HEK293T (cell line): ENCODE measurements at regions not wholly inside any gene's neighbourhood (a gene's known extent, or its start where the extent isn't known, plus 50 kb on each side); places are given as distances from the start of the nearest gene placed in this dataset.
"Not testable (repeated sequence)": the region's sequence is repeated elsewhere in the genome, so short reads cannot be mapped to it uniquely, and the experiment has no call there.

ENCODE experiments used
- CTCF ChIA-PET: fragments of 350-600 bp; formaldehyde crosslinking; extraction: SDS; loops from one replicate; lab custom pipeline; 2021; ENCODE audit warnings: antibody characterized with exemption, inconsistent platforms; lab: Yijun Ruan, JAX
- POLR2A ChIA-PET: fragments of 350-600 bp; formaldehyde crosslinking; extraction: SDS; loops from one replicate; lab custom pipeline; 2020; ENCODE audit warnings: antibody characterized with exemption, inconsistent platforms; lab: Yijun Ruan, JAX
- DNase-seq: peaks from one replicate; pipeline ENCODE4 v3.0.0; 2012; ENCODE audit warnings: mixed read lengths; ENCODE audit errors: extremely low spot score
- ARNT ChIP-seq: fragments of 450-650 bp; IDR thresholded peaks from 2 replicates; pipeline ENCODE4 v1.6.1; 2017; ENCODE audit warnings: mild to moderate bottlenecking
- BHLHE40 ChIP-seq: fragments of 450-650 bp; IDR thresholded peaks from 2 replicates; pipeline ENCODE4 v1.6.1; 2016; ENCODE audit warnings: mild to moderate bottlenecking, moderate library complexity, borderline replicate concordance
- CTBP1 ChIP-seq: fragments of 450-650 bp; IDR thresholded peaks from 2 replicates; pipeline ENCODE4 v1.6.1; 2016; ENCODE audit warnings: borderline replicate concordance
- ELF4 ChIP-seq: fragments of 450-650 bp; IDR thresholded peaks from 2 replicates; pipeline ENCODE4 v1.6.1; 2017; ENCODE audit warnings: antibody characterized with exemption
- FOXA1 ChIP-seq: fragments of 450-650 bp; IDR thresholded peaks from 2 replicates; pipeline ENCODE4 v1.6.1; 2016; ENCODE audit warnings: mild to moderate bottlenecking
- FOXK2 ChIP-seq: fragments of 450-650 bp; IDR thresholded peaks from 2 replicates; pipeline ENCODE4 v1.6.1; 2016; ENCODE audit warnings: mild to moderate bottlenecking
- FOXM1 ChIP-seq: fragments of 450-650 bp; IDR thresholded peaks from 2 replicates; pipeline ENCODE4 v1.6.1; 2017; ENCODE audit warnings: mild to moderate bottlenecking, borderline replicate concordance
- HDGF ChIP-seq: fragments of 450-650 bp; IDR thresholded peaks from 2 replicates; pipeline ENCODE4 v1.6.1; 2017; ENCODE audit warnings: antibody characterized with exemption, borderline replicate concordance
- L3MBTL2 ChIP-seq: fragments of 450-650 bp; conservative IDR thresholded peaks from 2 replicates; pipeline ENCODE4 v1.6.1; 2016; ENCODE audit warnings: mild to moderate bottlenecking
- NFRKB ChIP-seq: fragments of 450-650 bp; IDR thresholded peaks from 2 replicates; pipeline ENCODE4 v1.6.1; 2016; ENCODE audit warnings: mild to moderate bottlenecking, moderate library complexity
- PKNOX1 ChIP-seq: fragments of 450-650 bp; IDR thresholded peaks from 2 replicates; pipeline ENCODE4 v1.6.1; 2016
- SP1 ChIP-seq: fragments of 450-650 bp; IDR thresholded peaks from 2 replicates; pipeline ENCODE4 v1.6.1; 2017
- SUZ12 ChIP-seq: fragments of 450-650 bp; IDR thresholded peaks from 2 replicates; pipeline ENCODE4 v1.6.1; 2016; ENCODE audit warnings: mild to moderate bottlenecking
- TARDBP ChIP-seq: fragments of 450-650 bp; IDR thresholded peaks from 2 replicates; pipeline ENCODE4 v1.6.1; 2016
- ZNF384 ChIP-seq: fragments of 450-650 bp; IDR thresholded peaks from 2 replicates; pipeline ENCODE4 v1.6.1; 2016

DNA sequence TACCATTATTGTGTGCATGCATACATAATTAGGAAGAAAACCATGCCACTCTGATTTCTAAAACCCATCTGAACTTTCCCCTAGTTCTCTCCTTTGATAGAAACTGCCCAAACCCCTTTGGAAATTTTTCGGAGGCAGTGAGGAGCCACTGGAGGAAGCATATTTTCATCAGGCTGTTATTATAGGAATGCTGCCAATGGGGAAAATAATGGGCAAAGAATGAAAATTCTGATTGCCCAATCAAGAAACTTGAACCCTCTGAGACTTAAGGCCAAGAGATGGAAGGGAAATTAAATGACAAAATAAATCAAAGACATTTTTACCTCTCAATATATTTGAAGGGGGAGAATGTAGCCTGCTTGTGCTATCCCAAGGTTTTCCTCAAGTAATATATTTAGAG, 376.0 kb upstream of the PDZRN3 start:
- POLR2A ChIA-PET, result no interaction called here
- no peak for DNase-seq
- no peak for TF ChIP-seq BHLHE40
- TF ChIP-seq L3MBTL2, result no peak
- no peak for TF ChIP-seq ZNF384
- no peak for TF ChIP-seq FOXA1
- no peak for TF ChIP-seq ELF4
- no peak for TF ChIP-seq FOXM1
- no peak for TF ChIP-seq ARNT
- CTCF ChIA-PET, result no interaction called here

DNA sequence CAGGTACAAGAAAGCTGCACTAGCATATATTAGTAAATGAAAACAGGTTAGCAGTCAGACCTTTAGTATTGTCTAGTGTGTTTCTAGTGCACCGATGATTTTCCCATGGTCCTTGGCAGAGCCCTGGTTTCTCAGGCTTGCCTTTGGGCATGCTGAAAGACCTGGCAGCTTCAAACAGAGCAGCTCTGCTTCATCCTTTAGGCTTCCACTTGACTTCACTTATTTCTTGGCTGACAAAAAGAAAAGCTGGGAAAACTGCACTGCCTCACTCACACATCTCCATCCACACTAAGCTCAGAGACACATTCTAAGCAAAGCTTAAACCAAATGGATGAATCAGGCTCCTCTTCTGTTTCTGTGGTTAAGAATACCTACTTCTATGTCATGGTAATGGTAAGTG, 374.8 kb upstream of the PDZRN3 start:
- ChIA-PET CTCF (no interaction called here), POLR2A (no interaction called here)
- no peak for DNase-seq
- TF ChIP-seq BHLHE40 (no peak), L3MBTL2 (no peak), ZNF384 (no peak), ELF4 (no peak), SUZ12 (no peak), ARNT (no peak)

- POLR2A ChIA-PET, CTCF ChIA-PET: not testable (repeated sequence)
Observed at GRCh38 chr3:73990691-73991090, 365.9 kb upstream of the PDZRN3 start.

DNA sequence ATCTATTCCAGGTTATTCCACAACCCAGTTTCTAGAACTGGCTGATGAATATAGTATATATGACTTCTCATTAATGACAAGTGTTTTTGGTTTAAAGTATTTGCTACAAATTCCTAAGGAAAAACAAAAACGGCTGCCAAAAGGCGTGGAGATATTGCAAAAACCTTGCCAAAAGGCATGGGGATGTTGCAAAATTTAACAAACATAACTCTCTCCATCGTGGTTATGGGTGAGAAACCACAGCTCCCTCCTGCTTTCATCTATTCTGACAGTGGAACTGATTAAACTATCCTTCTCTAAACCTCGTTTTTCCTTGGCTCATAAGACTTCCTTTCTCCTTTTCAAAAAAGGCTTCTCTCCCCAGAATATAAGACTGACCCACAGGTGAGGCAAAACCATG, 342.0 kb upstream of the PDZRN3 start:
- no peak for DNase-seq
- no peak for TF ChIP-seq ZNF384
- TF ChIP-seq SP1, result no peak
- TF ChIP-seq TARDBP, result no peak
- POLR2A ChIA-PET, result no interaction called here
- CTCF ChIA-PET, result no interaction called here

More at GRCh38 chr3:73990691-73991090, 365.9 kb upstream of the PDZRN3 start:
- DNase-seq, result not testable (repeated sequence)

DNA sequence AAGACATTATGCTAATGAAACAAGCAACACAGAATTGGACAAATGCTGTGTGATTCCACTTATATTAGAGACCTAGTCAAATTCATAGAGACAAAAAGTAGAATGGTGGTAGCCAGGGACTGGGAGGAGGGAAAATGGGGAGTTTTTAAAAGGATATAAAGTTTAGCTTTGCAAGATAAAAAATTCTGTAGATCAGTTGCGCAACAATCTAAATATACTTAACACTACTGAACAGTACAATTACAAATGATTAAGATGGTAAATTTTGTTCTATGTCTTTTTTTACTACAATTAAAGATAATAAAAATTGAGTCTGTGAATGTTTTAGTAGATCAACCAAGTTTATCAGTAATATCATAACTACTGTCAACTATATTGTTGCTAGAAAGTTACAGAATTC, 340.1 kb upstream of the PDZRN3 start:
- CTCF ChIA-PET, result no interaction called here
- DNase-seq, result no peak
- POLR2A ChIA-PET, result no interaction called here
- no peak for TF ChIP-seq PKNOX1

GRCh38 chr3:73955494-73956070, 330.8 kb upstream of the PDZRN3 start:
- TF ChIP-seq SUZ12 (no peak), ARNT (no peak), FOXM1 (no peak), L3MBTL2 (no peak), ELF4 (no peak), FOXK2 (no peak), TARDBP (no peak), PKNOX1 (no peak), ZNF384 (no peak), HDGF (no peak), BHLHE40 (no peak)
- DNase-seq, result no peak
- CTCF ChIA-PET, result no interaction called here
- POLR2A ChIA-PET, result no interaction called here

GRCh38 chr3:73954506-73954905, 329.8 kb upstream of the PDZRN3 start:
- no peak for DNase-seq
- TF ChIP-seq FOXK2 (no peak), SUZ12 (no peak), HDGF (no peak), CTBP1 (no peak), FOXM1 (no peak), SP1 (no peak), TARDBP (no peak)
- ChIA-PET CTCF (no interaction called here), POLR2A (no interaction called here)

DNA sequence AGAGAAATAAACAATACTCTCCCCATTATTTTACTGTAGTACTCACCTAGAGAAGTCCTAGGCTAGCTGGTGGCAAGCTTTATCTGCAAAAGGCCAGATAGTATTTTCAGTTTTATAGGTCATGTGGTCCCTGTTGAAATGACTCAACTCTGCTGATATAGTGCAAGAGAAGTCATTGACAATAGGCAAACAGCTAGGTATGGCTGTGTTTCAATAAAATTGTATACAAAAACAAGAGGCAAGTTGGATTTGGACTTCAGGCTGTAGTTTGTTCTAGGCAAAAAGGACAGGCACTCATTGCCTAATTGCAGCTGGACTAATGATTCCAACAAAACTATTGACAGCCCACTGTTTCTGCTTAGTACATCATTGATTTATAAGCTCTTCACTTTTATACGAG, 328.0 kb upstream of the PDZRN3 start:
- CTCF ChIA-PET, result no interaction called here
- TF ChIP-seq ARNT, result no peak
- TF ChIP-seq HDGF, result no peak
- no peak for TF ChIP-seq FOXM1
- TF ChIP-seq FOXK2, result no peak
- no peak for TF ChIP-seq FOXA1
- no peak for TF ChIP-seq BHLHE40
- TF ChIP-seq NFRKB, result no peak
- no peak for TF ChIP-seq PKNOX1
- TF ChIP-seq ZNF384, result no peak
- no peak for TF ChIP-seq CTBP1
- no peak for TF ChIP-seq SP1
- no peak for TF ChIP-seq SUZ12
- POLR2A ChIA-PET, result no interaction called here
- no peak for DNase-seq
